HG03342 (cell line): ENCODE measurements at regions not wholly inside any gene's neighbourhood (a gene's known extent, or its start where the extent isn't known, plus 50 kb on each side); places are given as distances from the start of the nearest gene placed in this dataset.
"Not testable (repeated sequence)": the region's sequence is repeated elsewhere in the genome, so short reads cannot be mapped to it uniquely, and the experiment has no call there.

ENCODE experiments used
- ATAC-seq: cut with Tn5 transposase; IDR thresholded peaks from one replicate; pipeline ENCODE4 v1.9.1; 2021; ENCODE audit warnings: mild to moderate bottlenecking, moderate library complexity; ENCODE audit not compliant: unreplicated experiment

- ATAC-seq, result no peak
Measured at GRCh38 chr10:43921478-43921877, 272.8 kb upstream of the ZNF32 start.

- ATAC-seq, result not testable (repeated sequence)
Measured at GRCh38 chr10:43920236-43920758, 271.6 kb upstream of the ZNF32 start.

GRCh38 chr10:43913676-43914235 is 265.1 kb upstream of the ZNF32 start:
- ATAC-seq, result no peak

DNA sequence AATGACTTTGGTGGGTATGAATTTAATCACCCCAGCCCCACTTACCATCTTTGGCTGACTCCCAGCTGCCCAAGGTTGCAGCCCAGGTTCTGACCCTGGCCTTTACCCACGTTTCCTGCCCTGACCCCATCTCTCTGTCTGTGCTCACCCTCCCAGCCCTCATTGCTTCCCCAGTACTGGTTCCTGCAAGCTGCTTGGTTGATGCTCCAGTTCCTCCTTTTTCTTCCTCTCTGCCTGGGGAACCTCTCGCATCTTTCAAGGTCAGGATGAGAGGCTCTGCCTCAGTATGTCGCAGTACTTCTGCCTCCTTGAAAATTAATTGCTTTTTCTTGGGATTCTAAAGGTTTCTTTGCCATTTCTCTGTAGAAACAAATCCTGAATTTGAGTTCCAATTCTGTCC is 263.8 kb upstream of the ZNF32 start:
- no peak for ATAC-seq

DNA sequence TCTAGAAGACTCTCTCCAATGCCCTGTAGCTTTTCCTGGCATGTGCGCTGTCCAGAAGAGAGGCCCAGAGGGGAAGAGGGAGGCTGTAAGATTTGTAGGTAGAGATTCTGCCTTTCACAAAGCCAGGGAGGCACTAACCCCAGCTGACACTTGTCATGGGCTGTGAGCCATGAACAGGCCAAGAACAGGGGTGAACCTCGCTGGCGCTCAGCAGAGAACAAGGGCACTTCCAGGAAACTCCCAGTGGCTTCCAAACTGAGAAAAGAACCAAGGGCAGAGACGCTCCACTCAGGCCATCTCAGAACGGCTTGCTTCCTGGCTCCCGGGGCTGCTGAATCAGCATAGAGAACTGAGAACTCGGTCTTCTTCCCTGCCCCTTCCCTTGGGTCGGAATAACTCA is 257.8 kb upstream of the ZNF32 start:
- ATAC-seq, result no peak

DNA sequence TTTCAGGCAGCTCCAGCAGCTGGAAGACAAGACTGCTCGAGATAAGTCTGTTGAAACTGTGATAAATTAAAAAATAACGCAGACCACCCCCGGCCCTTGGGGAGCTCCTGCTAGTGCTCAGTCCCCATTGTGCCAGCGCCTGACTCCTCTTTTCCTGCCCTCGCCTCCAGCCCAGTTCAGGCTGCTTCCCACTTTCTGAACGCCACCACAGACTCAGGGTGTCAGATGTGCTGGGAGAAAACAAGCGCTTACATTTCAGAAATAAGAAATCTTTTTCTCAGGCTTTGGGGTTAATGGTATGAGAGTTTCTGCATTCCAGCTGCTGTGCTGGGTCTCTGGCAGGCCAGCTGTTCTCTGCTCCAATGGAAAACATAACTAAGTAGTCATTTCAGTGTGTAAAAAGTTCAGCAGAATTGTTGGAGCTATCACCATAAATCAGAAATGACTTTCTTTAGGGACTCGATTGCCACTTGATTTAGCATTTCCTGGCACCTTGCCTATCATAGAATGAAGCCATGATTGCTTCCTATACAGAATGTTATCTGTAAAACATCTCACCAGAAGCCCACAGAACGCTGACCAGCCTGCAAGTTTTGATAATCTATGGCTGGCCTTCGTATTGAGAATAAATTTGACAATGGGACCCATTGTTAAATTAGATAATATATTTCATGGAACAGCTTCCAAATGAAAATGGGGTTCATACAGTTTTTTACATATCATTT is 257.0 kb upstream of the ZNF32 start:
- no peak for ATAC-seq

GRCh38 chr10:43904844-43905243 is 256.2 kb upstream of the ZNF32 start:
- no peak for ATAC-seq

DNA sequence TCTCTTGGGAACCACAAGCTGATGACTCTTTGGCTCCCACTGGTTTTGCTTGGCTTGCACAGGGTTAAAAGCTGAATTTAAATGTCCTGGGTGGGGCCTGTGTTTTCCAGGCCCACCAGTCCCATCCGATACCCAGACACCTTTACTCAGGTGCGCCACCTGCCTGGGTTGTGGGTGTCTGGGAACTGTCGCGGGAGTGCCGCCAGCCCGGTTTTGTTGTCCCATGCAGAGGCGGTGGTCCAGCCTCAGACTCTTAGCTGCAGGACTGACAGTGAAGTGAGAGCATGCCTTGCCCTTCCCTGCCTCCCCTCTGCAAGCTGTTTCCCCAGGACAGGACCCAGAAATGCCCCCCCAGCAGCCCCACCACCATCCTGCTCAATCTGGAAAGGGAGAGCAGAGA is 255.6 kb upstream of the ZNF32 start:
- ATAC-seq, result no peak

DNA sequence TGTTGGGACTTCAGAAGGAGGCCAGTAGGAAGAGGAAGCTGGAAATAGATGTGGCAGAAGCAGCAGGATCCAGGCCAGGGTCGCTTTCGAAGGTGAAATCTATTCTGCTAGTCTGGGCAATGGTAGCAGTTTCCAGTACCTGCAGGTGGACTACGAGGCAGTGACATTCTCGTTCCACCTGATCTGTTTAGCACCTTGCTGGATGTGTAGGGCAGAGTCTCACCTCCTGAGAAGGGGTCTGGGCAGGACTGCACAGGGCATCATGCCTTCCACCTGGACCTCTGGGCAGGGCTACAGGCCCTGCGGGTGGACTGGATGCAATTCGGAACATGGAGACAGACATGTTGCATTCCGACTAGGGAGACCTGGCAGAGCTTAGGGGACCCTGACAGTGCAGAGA is 254.8 kb upstream of the ZNF32 start:
- ATAC-seq, result no peak

GRCh38 chr10:43902842-43903241 is 254.2 kb upstream of the ZNF32 start:
- no peak for ATAC-seq

GRCh38 chr10:43901744-43902504 is 253.2 kb upstream of the ZNF32 start:
- ATAC-seq, result no peak

GRCh38 chr10:43901302-43901701 is 252.6 kb upstream of the ZNF32 start:
- ATAC-seq, result no peak

GRCh38 chr10:43900571-43900970 is 251.9 kb upstream of the ZNF32 start:
- no peak for ATAC-seq

DNA sequence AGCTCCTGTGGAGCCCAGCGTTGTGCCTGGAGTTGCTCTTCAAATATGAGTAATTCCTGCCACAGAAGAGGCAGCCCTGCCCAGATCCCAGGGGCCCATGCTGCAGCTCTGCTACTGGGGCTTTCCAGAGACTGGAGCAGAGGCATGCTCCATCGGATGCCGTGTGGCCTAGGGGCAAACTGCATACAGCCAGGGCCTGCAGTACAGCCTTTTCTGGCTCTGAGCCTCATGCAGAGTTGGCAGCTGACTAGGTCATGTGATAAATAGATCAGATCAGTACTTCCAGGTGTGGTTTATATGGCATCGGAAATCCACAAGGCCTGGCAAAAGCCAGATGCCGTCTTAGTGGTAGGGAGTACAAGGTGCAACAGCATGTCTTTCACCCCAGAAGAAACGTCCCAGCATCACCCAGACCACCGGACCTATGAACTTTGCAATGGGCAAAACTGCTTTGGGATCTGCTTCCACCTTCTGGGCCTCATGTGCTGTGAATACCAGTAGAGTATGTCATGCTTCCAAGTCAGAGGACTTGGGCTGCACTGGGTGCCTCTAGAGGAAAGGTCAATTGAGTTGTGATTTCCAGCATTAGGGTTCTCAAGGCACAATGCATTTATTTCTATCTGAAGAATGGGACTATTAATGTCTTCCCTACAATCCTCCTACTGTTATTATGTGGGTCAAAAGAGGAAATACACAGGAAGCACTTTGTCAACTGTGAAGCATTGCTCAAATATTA is 250.7 kb upstream of the ZNF32 start:
- ATAC-seq, result no peak

- no peak for ATAC-seq
Measured at GRCh38 chr10:43898592-43898991, 249.9 kb upstream of the ZNF32 start.

- ATAC-seq, result no peak
Measured at GRCh38 chr10:43897765-43898419, 249.2 kb upstream of the ZNF32 start.

DNA sequence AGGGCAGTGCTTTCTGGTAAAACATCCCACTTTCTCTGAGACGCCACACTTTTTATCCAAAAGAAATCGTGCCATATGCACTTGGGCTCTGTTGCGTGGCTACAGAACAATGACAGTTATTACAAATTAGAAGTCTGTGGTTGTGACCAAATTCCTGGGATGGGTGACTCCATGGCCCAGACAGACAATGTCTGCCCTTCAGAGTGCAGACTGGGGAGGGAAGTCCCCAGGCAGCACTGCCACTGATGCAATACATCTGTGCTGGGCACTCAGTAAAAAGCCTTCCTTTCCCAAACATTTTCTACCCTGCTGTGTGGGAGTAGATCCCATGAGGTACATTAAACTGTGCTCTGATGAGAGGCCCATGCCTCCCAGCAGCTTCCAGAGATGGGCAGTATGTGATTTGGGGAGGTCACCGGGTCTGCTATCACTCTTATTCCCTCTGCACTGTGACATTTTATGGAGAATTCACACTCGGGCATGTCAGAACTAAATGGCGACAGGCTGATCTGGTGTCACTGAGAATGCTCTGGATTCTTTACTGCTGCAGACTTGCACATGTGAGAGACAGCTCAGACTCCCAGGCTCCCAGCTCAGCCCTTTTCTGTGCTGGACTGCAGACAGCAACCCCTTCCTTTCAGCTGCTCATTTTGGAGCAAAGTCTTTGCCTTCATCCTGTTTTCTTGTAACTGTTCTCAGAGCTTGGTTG is 243.5 kb upstream of the ZNF32 start:
- no peak for ATAC-seq

DNA sequence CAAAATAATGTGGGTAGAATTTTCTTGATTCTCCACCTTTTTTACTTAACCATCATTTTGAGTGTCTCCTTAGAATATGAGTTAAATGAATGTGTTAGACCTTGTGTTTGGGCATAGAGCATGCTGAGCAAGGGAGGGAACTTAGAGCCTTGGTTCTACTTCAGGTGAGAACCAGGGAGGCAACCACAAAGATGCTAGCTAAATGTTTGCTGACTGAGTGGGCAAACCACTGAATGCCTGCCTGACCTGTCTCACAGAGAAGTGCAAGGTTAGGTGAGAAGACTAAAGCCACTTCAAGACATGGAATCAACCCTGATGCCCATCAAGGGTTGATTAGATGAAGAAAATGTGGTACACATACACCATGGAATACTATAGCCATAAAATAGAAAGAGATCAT is 242.6 kb upstream of the ZNF32 start:
- no peak for ATAC-seq

- no peak for ATAC-seq
Measured at GRCh38 chr10:43890124-43890523, 241.4 kb upstream of the ZNF32 start.

- no peak for ATAC-seq
Measured at GRCh38 chr10:43888586-43888985, 239.9 kb upstream of the ZNF32 start.
